ENCODE measurements at regions not wholly inside any gene's neighbourhood (a gene's known extent, or its start where the extent isn't known, plus 50 kb on each side); places are given as distances from the start of the nearest gene placed in this dataset.

DNA sequence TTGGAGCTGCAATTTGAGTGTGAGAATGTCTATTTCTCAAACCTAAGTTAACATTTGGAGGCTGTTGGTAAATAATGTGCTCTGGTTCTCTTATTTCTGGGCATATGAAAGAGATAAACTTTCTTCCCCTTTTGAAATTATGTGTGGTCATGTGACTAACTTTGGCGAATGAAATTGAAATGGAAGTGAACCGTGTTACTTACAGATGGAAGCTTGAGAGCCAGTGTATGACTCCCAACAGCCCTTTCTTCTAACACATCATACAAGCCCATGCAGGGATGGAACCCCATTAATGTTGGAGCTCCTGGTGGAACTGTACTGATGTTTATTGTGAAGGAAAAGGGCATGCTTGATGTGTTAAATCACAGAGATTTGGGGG is 725.8 kb downstream of the TSN start:
- no peak for DNase-seq (ENCODE audit: low read depth)

DNA sequence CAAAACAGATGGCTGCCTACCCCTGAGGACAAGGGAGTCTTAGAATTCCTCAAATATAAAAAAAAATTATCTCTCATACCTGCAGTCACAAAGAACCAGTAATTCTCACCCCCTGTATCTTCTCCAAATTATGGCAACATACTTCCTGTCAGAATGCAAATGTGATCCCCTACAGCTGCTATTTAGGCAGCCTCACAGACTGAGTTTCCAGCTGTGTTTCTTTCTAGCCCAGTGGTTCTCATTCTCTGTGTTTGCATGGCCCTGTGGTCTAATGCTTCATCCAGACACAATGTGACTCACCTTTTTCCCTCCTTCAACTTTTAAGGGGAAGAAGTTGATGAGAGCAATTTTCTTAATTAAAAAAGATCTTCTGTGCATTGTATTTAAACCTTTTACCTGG is 726.3 kb downstream of the TSN start:
- DNase-seq (ENCODE audit: low read depth) = no peak

DNA sequence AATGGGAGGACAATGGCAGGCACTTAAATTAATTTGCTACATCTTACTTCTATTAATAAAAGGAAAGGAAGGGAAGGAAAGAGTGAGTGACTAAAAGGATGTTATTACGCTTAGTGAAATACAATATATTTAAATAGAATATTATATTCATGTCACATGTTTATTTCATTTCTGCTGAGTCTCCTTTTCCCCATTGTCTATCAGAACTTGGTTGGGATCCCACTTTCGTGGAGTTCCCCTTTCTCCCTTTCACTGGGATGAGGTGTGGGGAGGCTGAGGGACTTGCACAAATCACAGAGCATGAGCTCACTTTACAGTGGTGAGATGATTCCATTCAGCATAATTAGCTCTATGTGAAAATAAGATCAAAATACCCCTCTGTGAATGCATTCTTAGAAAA is 730.6 kb downstream of the TSN start:
- no peak for DNase-seq (ENCODE audit: low read depth)

DNA sequence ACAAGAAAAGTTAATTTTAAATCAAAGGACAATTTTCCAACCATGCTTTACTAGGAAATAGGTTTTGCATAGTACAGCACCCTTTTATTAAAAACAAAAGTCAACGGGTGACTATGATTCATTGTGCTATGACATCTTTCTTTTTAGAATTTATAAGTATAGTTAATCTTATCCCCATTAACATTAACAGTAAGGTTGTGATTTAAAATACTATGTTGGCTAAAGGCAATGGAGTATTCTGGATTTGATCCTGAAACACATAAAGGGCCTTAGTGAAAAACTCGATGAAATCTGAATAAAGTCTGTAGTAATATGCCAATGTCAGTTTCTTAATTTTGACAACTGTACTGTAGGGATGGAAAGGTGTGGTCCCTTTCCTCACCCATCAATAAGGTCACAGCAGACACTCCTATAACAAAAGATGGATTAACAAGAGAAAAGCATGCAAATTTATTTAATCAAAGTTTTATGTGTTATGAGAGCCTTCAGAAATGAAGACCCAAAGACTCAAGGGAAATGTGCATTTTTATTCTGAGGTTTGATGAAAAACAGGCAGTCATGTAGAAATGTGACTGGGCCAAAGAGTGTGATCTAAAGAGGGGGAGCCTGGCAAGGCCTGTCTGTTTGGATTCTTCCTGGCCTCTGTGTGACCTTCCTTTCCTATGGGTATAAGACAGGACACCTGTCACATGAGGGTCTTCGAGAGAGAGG is 731.4 kb downstream of the TSN start:
- no peak for DNase-seq (ENCODE audit: low read depth)

DNA sequence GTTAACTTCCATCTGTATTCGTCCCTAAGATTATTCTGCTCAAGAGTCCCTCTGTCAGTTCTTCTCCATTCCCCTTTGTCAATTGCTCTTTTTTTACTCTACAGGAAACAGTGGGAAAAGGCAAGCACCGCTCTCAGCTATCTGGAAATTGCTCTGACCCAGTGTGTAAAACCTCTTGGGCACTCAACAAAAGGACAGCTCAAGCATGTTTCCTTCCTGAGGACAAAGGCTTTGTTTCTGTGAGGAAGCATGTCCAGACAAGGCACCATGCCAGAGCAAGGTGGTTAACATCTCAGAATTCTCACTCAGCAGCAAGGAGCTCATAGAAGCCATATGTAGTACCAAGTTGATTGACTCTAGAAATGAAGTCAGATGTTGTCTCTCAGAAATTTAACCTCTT is 735.6 kb downstream of the TSN start:
- DNase-seq (ENCODE audit: low read depth) = no peak

DNA sequence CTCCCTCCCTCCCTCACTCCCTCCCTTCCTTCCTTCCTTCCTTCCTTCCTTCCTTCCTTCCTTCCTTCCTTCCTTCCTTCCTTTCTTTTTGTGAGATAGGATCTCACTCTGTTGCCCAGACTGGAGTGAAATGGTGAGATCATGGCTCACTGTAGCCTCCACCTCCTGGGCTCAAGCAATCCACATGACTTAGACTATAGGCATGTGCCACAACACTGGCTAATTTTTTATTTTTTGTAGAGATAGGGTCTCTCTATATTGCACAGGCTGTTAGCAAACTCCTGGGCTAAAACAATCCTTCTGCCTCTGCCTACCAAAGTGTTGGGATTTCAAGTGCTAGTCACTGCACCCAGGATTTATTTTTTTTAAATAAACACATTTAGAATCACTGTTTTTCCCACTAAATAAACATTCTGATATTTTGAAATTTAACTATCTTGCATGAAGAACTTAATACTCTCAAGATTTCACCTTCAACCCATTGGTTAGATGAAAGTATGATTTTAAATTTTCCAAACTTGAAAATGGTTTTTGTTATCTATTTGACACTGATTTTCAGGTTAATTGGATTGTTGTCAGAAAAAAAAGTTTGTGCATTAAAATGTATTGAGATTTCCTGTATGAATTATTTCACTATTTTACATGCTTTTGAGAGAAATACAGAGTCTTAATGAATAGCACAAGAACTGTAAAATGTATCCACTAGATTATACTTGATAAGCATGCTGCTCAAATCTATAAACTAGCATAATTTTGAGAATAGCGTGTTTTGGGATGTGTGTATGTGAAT is 745.1 kb downstream of the TSN start:
- no peak for DNase-seq (ENCODE audit: low read depth)

DNA sequence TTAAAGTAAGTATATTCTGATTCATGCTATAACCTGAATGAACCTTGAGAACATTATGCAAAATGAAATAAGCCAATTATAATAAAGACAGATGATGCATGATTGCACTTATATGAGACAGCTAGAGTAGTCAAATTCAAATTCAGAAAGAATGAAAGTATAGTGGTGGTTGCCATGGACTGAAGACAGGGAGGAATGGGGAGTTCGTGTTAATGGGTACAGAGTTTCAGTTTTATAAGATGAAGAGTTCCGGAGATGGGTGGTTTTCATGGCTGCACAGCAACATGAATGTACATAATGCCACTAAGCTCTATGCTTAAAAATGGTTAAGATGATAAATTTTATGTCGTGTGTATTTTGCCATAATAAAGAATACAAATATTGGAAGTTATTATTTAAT is 751.2 kb downstream of the TSN start:
- DNase-seq (ENCODE audit: low read depth) = no peak

DNA sequence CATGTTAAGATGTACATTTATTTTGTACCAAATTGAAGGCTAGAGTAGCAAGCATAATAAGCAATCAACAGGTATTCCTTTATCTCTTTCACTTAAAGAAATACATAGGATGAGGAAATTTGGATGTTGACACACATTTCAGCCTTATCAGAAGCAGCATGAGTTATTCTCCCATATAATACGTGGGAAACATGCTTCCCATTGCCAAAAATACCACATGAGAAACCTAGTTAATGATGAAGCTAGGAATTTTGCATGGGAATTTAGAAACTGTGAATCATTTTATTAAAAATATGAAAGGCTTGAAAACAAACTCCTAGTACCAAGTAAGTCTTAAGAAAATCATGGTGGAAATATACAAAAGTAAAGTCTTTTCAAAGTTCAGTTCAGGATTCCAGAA is 751.8 kb downstream of the TSN start:
- no peak for DNase-seq (ENCODE audit: low read depth)

DNA sequence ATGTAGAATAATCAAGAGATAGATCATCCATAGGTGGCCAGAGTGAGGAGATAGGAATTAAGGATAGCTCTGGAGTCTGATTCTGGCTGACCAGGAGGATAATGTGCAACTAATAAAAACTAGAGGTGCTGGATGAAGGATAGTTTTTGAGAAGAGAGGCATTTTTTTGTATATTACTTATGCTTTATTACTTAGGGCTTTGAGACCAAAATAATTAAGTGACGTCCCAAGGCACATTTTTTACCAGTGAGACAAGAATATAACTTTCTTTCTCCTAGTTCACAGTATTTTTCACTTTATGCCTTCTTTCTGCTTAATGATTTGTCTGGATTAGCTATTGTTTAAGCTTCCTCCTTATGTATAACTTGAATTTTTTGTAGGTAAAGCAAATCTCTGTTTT is 756.6 kb downstream of the TSN start:
- DNase-seq (ENCODE audit: low read depth) = no peak

DNA sequence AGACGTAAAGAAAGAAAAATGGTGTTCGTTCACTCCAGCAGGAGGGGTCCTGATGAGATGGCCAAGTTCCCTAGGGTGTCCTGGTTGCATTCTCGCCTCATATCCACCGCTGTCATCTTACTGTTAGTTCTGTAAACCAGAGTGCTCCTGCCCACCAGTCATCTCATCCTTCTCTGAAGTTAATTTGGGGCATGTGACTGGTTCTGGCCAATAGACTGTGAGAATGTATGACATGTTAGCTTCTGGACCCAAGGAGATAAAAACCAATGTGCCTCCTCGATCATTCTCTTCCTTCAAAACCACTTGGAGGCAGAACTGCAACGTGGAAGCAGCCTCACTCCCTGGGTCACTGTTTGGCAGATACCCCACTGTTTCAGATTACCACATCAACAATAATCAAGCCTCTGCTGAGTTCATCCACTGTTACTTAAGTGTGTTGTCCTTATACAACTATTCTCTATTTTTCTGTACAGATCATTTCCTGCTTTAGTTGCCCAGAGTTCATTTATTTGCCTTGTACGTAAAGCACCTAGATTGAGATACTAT is 759.1 kb downstream of the TSN start:
- no peak for DNase-seq (ENCODE audit: low read depth)

DNA sequence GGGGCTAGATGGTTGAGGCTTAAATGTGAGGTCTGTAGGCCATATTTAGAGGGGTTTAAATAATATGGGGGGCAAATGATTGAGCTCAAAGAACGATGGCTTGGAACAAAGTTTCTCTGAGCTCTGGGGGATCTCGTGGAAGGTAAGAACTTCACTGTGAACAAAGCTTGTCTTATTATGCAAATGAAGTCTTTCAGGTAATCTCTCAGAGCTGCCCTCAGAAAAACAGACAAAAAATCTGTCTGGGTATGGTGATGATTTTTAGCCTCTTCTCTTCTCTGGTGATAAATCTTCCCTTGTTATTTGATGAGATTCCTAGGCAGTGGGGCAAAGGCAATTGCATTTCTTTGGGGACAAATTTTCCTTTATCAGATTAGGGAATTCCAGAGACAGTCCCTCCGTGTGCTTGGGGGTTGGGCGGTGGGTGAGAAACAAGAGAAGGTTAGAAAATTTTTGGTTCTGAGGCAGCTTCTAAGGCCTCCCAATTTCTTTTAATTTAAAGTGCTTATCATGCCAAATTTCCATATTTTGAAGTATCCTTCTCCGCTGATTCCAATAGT is 760.4 kb downstream of the TSN start:
- no peak for DNase-seq (ENCODE audit: low read depth)

DNA sequence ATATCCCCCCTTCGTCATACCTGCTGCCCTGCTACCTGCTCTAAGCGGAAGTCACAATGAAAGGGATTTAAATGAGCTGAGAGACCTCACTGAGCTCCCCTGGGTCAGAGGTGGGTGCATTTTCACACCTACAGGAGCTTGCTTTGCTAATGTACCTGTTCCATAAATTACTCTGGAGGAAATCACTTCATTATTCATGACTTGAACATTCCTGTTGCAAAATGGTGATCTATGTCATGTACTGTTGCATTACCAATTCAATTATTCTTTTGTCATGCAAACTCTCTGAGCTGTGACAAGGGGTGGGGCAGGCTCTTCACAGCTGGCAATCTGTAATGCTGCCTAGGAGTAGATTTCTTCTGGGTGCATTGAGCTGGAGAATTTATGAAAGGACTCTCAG is 761.3 kb downstream of the TSN start:
- DNase-seq (ENCODE audit: low read depth) = no peak

DNA sequence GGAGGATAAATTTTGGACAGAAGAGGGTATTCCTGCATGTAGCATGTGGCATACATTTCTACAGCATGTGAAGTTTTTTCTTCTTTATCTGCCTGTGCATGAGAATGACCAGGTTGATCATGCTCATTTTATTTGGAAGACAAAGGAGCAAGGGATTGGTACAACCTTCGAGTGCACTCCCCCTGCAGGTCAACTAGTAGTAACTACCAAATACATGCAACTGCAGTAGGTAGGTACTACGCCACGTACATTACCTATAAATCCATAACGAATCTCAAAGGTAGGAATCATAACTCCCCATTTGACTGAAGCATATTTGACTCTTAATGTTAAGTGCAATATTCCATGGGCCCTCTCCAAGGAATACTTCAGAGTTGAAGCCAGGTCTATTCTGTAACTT is 763.9 kb downstream of the TSN start:
- DNase-seq (ENCODE audit: low read depth) = no peak

DNA sequence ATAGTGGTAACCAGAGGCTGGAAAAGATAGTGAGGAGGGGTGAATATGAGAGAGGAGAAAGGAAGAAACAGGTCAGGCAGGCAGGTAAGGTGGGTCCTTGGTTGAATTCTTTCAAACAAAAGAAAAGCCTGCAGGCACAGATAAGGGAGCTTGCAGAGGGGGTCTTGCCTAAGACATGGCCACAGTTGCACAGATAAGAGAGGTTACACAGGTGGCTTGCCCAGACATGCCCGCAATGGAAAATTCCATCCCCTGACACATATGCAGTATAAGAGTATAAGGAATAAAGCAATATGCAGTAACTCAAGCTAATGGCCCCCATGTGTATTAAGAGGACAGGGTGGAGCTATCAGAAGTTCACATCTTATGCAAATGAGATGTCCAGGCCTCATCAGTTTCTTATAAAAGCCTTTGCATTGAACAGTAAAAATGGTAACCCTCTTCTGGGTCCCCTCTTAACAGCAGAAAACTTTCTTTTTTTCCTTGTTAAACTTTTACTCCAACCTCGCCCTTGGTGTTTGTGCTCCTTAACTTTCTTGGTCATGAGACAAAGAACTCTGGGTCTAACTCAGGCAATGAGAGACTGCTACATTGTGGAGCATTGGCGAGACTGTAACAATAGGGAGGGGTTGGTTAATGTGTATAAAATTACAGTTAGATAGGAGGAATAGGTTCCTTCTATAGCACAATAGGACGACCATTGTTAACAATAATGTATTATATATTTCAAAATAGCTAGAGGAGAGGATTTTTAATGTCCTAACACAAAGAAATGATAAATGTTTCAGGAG is 764.6 kb downstream of the TSN start:
- DNase-seq (ENCODE audit: low read depth) = no peak

DNA sequence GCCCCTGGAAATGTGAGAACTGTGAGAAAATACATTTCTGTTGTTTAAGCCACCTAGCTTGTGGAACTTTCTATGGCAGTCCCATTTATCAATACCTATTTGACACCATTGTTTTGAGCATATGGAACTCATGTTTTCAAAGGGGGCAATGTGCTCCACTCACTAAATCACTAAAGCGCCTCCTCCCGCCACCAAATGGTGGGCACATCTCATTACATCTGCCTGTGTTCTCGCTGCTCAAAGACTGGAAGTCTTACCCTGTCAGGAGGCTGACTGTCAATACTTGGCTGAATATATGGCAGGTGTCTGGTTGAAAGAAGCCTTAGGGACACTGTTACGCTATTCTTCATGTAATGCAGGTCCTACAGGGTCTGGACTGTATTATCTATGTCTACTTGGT is 767.7 kb downstream of the TSN start:
- DNase-seq (ENCODE audit: low read depth) = no peak

DNA sequence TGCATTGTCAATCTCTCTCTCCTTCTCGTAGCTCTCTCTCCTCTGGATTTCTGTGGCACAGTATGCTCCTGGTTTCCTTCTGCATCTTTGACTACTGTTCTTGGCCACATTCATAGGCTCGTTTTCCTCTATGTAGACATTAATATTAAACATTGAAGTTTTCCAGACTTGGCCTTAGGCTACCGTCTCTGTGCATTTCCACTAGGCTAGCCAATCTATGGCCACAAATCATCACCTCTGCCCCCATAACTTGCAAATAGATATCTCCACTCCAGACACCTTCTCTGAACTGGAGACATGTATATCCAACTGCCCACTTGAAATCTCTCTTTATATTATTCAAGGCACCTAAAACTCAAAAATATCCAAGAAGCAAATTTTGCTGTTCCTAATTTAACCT is 768.5 kb downstream of the TSN start:
- no peak for DNase-seq (ENCODE audit: low read depth)

DNA sequence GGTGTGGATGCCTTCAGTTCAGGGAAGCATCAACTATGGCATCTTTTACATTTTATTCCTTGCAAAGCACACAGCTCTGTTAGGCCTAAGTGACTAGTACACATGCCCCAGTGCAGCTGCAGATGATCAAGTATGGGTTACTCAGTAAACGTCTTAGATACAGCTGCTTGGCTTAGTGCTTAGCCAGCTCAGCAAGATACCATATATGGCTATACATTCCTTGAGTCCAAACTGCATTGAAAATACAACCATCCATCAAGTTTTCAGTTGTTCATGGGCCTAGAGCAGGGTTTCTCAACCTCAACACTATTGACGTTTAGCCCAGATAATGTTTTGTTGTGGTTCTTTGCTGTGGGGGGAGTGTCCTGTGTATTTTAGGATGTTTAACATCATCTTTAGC is 769.9 kb downstream of the TSN start:
- DNase-seq (ENCODE audit: low read depth) = no peak

DNA sequence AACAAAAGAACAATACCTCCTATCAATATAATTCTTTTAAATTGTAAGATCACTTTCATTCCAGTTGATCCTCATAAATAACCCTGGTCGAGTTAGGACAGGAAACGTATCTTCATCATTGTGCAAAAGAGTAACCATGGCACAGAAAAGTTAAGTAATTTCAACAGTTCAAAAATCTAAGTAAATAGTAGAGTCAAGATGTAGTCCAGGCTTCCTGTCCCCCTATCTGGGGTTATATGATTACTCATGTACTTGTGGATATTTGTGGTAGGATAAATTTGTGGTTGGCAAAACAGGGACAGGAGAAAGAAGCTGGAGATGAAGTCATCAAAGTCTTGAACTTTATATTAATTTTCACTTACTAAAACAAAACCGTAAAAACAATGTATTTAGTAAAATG is 772.6 kb downstream of the TSN start:
- no peak for DNase-seq (ENCODE audit: low read depth)

DNA sequence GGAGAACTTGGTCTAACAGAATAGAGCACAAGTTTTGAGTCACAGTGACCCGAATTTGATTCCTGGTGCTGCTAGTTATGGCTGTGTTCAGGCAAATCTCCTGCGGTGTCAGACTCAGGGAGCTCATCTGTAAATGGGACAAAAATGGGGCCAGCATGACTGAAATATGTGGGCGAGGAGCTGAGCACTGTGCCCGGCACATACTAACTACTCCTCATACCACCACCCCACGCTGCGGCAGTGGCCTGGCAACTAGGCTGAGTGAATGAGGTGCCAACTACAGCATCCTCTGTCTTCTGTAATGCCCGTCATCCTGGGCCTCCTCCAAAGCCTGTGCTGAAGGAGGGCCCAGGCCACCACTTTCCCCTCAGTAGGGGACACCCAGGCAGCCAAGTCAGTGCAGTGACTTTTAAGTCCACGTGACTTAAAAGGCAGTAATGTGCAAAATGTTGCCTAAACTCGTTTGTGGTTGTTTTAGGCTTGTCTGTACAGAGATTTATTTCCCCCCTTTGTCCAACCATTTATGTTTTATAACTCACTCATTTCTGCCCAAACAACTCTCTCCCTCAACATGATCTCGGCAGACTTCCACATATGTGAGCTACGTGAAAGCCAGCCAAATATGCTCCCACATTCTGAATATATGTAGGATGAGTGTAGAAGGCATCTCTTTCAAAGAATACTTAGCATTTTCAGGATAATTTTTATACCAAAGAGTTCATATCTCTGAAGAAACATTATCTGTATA is 773.7 kb downstream of the TSN start:
- no peak for DNase-seq (ENCODE audit: low read depth)

DNA sequence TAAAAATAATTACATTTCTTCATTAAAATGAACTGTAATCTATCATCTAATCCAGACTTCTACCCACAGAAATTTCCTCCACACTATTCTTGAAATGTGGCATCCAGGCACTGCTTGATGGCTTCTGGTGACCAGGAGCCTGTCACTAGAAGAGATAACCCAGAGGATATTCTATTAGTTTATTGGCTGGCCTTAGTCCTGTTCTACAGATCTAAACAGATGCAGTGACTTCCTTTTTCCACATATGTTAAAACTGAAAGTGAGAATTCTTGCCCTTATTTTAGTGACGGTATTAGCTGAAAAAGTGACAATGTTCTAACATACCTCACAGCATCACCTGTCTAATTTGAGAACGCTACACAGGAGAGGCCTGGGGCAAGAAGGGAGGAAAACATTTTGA is 775.4 kb downstream of the TSN start:
- DNase-seq (ENCODE audit: low read depth) = no peak

All from myocyte (in vitro differentiated cells).